Activated CD4-positive, alpha-beta T cell treated with anti-CD3 and anti-CD28 coated beads, Interleukin-2, amount 50 U/mL, for 16 hours (primary cell): ENCODE measurements at regions not wholly inside any gene's neighbourhood (a gene's known extent, or its start where the extent isn't known, plus 50 kb on each side); places are given as distances from the start of the nearest gene placed in this dataset.

Experiments
- DNase-seq: peaks from one replicate; pipeline ENCODE4 v3.0.0-alpha.2; 2020

DNA sequence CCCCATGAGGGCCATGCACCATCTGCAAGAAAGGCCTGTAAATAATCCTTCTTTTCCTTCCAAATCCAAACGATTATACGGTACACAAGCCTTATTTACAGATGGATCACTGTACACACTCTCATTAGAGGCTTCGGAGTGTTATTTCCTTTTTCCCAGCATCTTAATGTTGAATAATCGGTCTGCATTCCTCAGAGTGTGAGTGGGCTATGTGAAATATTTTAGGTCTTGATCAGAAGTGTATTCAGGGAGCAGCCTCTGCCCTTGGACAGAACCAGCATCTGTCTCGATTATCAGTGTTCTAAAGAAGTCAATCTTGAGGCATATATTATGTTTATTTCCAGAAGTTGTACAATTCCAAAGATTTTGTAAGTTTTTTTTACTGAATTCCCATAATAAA is 340.6 kb downstream of the SEC23A start:
- DNase-seq: no peak

DNA sequence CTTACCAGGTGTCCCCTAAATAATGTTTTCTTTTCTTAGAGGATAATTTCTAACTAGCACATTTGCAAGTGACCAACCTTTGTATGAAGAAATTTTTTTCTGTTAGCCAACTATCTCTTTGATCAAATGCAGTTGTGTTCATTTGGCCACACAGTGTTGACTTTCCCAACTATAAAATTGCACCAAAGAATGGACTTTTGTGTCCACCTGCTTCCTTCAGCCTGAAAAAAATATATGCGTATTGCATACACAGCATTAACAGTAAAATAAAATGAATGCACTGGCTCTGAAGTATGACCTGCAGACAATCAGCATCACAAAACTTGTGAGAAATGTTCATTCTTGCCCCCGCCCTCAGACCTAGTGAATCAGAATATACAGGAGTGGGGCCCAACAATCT is 342.0 kb downstream of the SEC23A start:
- no peak for DNase-seq

DNA sequence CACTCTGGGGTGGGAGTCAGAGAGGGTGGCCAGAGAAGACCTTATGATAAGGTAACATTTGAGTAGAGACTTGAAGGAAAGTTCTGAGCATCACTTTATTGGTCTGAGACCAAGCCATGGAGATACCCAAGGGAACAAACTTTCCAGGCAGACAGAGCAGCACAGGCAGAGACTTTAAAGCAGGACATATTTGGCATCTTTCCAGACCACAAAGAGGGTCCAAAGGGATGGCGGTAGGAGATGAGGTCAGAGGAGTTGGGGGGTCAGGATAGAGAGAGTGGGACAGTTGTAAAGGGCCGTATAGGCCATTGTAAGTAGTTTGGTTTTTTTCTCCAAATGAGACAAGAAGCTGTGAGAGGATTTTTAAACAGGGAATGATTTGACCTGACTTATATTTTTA is 344.4 kb downstream of the SEC23A start:
- no peak for DNase-seq

DNA sequence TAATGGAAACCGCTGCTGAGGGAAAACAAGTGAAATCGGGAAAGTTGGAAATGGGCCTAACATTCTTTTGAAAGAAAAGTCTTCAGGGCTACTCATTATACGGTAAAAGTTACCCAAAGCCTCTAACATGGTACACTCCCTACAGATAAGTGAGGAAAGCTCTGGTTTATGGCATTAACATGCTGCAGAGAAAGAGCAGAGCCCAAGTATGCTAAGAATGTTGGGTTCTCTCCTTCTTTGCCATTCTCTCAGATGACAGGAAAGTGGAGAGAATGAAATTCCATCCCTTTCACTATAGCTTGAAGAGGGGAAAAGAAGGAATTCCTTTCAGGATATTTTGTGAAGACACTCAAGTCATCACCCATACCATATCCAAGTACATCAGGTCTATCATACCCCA is 348.0 kb downstream of the SEC23A start:
- DNase-seq: no peak

DNA sequence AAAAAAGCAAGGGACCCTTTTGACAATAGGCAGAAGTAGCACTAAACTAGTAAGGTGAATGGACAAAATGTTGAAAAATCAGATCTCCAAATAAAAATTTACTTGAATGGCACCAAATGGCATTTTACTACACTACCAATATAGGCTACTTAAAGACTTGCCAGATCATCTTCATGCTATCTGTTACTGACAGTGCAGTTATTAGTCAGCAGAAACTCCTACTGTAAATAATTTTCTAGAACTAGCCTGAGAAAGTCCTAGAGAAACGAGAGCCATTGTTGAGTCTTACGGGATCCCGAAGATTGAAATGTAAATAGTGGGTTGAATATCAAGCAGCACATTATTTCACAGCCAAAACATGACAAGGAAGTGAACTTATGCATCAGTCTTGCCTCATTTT is 350.3 kb downstream of the SEC23A start:
- no peak for DNase-seq

DNA sequence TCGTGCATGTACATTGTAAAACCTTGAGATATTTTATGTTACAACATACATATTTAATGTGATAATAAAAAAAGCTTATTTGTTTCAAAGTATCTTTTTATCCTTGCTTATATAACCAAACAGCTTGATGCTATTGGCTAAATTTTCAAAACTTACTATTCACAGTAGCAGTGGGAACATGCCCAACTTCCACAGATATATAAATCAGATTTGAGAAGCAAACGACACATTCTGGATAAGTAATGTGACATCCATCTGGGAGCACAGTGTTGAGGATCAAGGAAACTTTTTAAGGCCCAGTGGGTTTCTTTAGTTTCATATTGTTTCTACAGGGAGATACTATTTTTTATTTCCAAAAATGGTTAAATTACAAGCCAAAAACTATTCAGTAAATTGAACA is 350.7 kb downstream of the SEC23A start:
- DNase-seq: no peak

DNA sequence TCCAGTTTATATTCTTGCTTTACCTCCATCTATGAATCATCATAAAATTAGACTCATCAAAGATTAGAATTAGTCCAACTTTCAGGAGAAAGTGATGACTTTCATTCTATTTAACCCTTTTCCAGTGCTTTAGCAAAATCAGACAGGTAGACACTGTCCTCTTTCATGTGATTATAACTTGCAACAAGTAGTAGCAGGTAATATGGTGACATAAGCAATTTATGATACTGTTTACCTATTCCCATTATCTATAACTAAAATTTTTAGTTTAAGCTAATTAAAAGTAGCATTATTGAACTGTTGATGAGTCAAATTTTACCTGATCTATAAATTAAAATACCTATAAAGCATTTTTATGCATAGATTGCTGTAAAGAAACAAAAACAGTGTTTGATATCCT is 351.6 kb downstream of the SEC23A start:
- DNase-seq: no peak

DNA sequence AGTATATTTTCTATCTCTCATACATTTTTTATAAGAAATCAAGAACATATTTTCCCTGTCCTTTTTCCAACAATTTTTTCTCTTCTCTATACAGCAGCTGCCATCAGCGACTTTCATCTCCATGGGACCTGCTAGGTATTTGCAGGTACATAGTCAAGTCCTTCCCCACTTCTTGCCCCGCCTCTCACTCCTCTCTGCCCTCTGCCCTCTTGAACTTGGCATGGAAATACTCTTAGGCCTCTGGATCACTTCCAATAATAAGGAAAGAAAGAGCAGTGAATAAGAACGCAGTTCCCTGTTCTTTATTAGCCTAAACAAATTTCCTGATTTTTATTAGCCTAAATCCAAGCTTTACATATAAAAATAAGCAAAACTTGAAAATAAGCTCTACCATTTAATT is 353.1 kb downstream of the SEC23A start:
- no peak for DNase-seq

DNA sequence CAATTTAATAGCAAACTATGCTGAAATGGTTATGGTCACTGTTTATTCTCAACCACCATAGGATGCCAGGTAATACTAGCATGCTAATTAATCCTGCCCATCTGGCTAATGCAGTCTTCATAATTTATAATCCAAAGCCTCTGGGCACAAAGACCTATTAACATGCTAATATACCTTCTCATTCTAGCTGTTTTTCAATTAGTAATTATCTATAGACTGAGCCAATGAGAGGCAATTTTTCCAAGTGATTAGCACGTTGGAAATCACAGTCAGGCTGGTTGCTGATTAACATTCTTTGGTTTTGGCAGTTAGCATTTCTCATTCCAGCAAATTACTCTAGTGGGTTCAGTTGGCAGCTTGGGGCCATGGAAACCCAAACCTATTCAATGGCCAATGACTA is 357.2 kb downstream of the SEC23A start:
- DNase-seq: no peak

DNA sequence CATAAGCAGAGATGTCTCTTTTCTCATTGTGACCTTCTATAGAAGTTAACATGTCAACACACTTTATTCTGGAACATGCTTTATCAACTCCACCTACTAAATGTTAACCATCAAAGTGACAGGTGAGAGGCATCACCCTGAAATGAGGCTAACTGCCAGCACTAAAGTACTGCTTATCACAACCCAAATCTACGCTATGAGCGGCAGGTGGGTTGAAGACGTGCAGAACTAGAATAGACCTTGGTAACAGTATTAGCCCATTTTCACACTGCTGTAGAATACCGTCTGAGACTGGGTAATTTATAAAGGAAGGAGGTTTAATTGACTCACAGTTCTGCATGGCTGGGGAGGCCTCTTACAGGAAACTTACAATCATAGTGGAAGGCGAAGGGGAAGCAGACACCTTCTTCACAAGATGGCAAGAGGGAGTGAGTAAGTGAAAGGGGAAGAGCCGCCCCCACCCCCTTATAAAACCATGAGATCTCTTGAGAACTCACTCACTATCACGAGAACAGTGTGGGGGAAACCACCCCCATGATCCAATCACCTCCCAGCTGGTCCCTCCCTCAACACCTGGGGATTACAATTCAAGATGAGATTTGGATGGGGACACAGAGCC is 359.0 kb downstream of the SEC23A start:
- DNase-seq: no peak

DNA sequence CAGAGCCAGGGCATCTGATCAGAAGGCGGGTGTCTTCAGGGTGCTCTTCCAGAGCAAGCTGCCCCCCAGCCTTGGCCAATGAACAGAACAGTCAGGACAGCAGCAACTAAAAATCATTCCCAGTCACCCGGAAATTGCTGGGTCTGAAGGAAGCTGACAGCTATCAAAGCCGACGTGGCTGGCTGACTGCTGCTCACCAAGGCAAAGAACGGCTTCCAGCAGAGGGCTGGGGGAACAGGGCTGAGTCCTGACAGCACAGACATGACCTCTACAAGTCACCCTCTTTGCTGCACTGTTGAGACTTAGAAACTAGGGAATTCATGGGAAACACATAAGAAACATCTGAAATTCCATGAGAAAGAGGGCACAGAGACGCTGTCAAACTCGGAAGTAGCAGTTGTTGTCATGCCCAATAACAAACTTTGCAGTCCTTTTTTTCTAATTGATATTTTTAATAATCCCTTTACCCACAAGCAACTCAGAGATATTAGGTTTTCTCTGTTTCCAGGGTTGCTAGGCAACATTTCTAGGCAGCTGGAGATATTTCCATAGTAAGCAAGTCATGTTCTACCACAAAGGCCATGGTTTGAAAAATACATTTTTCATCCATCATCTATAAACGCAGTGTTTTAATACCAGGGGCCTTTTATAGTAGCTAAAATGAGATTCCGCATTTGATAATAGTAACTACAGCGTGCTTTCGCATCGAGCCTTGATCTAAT is 365.2 kb downstream of the SEC23A start:
- no peak for DNase-seq

DNA sequence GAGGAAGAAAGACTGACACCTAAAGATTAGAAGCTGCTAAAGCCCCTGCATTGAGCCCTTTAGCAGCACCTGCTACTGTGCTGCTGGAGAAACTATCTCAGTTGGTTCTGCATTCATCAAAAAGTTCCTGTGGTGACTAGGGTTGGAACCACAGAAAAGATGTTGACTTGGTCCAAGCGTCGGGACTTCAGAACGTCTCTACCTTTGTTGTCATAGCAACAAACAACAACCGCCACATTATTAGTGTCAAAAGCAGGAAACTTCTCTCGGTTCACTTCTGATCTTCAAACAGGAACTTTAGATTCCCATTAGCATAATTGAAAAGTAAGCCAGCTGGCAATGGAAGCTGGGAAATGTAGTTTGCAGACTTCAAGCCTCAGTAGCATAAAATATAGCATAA is 368.0 kb downstream of the SEC23A start:
- DNase-seq: no peak

DNA sequence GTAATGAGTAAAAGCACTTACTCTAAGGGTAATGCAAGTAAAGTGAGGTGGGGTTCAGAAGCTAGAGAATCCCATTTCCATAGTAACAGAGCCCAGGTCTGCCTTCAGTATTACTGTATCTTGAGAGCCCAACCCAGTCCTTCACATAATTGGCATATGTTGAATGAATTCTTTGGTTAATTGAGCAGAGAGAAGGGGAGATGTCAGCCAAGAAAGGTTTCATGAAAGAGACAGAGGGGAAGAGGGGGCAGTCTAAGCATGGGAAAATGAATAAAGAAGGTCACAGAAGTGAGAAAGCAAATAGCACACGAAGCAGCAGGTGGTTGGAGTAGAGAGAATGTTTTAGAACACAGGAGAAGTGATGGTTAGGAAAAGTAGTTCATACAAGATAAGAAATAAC is 371.1 kb downstream of the SEC23A start:
- no peak for DNase-seq

DNA sequence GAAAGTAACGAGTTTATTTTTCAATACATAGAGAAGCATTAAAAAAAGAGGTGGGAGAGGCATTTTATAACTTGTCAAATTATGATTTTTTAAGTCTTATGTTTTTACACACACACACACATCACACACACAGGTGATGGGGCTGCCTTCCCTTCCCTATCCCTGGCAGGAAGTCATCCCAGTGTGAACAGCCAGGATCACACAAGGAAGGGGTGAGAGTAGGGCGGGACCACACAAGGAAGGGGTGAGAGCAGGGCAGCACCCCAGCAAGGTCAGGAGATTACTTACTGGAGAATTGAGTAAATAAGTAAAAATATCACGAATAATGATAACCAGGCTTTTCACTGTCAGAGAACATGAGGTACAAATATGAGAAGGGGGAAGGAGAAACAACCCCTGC is 372.6 kb downstream of the SEC23A start:
- no peak for DNase-seq

DNA sequence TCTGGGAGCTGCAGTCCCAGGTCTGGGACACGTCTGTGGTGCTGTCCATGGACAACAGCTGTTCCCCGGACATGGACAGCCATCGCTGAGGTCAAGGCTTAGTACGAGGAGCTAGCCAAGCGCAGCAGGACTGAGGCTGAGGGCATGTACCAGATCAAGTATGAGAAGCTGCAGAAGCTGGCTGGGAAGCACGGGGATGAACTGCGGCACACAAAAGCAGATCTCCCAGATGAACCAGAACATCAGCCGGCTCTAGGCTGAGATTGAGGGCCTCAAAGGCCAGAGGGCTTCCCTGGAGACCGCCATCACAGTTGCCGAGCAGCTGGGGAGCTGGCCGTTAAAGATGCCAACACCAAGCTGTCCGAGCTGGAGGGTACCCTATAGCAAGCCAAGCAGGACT is 375.3 kb downstream of the SEC23A start:
- no peak for DNase-seq

DNA sequence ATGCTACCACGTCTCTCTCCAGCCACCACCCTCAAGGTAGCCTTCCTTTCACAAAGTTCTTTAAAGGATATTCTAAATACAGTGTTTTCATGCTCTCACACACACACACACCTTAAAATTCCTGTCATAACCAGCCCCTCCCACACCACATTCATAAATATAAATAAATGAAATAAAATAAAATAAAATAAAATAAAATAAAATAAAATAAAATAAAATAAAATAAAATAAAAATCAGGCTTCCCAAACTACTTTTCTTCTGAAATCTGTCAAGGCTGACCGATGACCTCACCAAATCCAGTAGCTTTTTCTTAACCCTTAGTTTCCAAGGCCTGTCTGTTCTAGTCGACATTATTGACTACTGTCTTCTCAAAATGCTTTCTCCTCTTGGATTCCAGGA is 378.4 kb downstream of the SEC23A start:
- no peak for DNase-seq

DNA sequence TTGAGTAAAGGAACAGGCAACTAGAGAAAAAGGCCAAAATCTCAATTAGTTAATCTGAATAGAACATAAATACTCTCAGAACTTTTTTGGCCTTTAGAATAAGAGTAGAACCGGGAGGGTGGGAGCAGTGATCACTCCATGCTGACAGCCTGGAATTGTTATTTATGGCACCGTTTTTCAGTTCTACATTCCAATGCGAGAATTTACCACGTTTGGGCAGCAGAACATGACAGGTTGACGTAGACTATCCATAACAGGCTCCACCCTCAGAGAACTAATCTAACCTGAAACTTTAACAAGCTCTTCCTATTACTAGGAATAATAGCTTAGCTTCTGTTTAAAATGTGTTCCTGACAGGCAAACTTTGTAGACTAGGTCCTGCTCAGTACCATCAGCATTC is 379.1 kb downstream of the SEC23A start:
- no peak for DNase-seq

DNA sequence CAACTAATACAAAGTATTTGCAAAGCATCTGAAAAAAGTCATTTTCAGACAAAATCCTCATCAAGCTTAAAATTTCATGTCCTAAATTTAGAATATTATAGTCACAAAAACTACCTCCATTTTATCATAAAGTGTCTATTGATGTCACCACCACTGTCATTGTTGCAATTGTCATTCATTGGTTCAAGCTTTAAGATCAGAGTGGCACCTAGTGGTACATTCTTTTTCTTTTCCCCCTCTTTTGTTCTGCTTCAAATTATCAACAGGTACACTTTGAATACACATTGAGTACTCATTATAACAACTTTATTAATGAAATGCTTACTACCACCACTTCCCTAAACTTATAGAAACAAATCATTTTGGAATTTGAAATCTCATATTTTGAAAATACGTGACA is 379.8 kb downstream of the SEC23A start:
- DNase-seq: no peak

DNA sequence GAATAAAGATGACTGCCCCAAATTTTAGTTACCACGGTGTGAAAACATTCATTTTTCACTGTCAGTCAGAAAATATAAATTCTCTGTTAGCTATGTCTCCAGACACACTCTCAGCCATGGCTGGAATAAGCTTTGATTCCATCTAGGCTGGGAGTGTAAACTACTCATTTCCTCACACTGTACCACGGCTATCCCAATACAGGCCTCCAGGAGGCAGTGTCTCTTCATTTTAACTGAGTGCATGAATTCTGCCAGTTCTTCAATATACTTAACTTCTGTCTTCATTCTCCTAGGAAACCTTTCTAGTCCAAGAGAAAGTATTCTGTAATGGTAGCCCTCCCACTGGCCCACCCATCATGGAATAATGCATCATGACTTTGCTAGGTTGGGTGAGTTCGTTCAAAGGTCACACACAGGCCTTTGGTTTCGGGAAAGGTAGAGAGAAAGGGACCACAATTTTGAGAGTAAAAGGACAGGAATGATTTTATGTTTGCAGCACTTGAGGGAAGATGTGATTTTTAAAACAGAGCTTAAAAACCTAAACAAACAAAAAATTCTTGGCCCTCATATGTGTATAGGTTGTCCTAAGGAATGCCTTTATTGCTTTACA is 381.1 kb downstream of the SEC23A start:
- DNase-seq: peak; percentile 42

DNA sequence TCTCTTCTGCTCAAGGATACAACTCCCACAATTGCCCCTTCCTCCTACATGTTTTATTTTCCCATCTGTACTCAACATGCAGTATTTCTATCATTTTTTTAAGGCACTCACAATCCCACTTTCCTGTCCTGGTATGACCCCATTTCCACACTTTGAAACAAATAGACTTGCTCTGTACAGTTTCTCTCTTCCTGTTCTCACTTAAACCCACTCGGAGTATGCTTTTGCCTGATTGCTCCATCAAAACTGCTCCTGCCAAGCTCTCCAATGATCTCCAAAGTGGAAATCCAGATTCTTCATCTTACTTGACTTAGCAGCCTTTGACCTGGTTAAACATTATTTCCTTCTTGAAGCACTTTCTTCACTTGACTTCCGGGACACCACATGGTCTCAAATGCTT is 384.5 kb downstream of the SEC23A start:
- DNase-seq: no peak

DNA sequence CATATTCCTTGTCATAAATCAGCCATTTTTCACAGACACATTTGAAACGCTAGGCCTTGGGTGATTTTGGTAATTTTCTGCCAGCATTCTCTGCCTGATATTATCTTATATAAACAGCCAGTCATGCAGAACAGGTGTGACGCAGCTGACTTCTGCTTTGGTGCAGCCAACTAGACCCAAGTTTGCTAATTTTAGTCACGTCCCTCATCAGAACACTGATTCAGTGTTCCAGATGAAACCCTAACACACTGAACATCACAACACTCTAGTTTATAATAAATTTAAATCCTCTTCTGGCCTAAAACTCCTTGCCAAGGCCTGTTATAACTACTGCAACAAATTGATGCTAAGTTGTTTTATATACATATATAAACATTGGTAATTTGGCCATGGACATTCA is 386.1 kb downstream of the SEC23A start:
- DNase-seq: no peak

DNA sequence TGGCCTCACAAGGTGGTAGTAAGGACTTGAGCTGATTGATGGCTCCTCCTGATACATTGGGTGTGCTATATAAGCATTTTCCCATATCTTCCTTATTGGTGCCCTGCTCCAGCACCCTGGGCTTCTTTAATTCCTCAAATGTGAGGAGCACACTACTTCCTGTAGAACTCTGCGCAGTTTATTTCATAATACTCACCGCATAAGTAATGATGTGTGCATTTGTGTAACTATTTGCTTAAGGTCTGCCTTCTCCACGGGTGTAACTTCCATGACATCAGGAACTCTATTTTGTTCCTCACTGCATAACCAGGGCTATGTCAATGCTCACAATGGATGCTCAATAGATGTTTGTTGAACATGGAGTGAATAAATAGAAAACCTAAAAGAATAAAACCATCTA is 392.2 kb downstream of the SEC23A start:
- no peak for DNase-seq

DNA sequence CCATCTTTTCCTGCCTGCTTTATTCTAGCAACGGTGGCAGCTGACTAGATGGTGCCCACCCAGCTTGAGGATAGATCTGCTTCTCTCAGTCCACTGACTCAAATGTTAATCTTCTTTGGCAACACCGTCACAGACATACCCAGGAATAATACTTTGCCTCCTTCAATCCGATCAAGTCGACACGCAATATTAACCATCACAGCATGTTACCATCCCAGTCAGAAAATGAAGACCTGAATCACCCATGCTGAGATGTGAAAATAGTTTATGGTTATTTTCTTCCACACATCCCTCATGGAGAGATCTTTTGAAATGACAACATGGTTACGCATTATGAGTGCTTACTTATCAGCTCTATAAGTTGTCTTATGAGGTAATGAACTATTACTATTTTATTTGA is 392.8 kb downstream of the SEC23A start:
- no peak for DNase-seq

DNA sequence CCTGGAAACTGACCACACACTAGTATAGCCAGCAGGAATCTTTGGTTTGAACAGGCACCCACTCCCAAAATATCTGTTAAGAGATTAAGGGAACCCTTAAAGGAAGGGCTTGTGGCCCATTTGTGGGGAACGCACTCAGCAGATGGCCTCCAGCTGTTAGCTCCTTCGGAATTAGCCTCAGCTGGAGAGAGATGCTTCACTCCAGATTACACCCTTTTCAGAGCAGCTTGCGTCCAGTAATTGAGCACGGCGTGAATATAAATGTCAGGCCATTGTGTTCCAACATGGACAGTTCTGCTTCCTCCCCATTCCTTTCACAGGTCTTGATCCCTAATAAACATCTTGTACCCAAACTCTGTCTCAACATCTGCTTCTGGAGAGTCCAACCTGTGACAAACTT is 397.8 kb downstream of the SEC23A start:
- DNase-seq: no peak

DNA sequence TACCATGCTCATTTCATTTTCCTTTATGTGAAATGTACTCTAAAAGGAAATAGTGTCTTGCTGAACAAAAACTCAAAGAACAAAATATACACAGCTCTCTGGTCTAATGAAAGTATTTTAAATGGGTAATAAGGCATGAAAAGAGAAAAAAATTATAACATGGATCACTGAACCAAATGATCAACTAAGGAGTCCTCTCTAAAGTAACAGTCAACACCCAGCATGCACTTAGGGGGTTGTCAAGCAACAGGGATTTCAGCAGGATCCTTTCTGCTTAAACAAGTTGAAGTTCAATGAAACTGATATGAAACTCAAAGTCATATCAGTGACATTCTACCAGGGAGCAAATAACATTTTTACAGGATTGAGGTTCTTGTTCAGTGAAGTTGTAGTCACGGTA is 398.8 kb downstream of the SEC23A start:
- no peak for DNase-seq
